ENCODE measurements at regions not wholly inside any gene's neighbourhood (a gene's known extent, or its start where the extent isn't known, plus 50 kb on each side); places are given as distances from the start of the nearest gene placed in this dataset.

- intact Hi-C loops (cut with micrococcal nuclease): no loop called here
Observed at GRCh38 chr7:85521108-85521694, 334.3 kb upstream of the SEMA3D start.

- intact Hi-C loops (cut with micrococcal nuclease): no loop called here
Observed at GRCh38 chr7:85520175-85520574, 333.3 kb upstream of the SEMA3D start.

- intact Hi-C loops (cut with micrococcal nuclease): no loop called here
Observed at GRCh38 chr7:85516675-85517074, 329.8 kb upstream of the SEMA3D start.

DNA sequence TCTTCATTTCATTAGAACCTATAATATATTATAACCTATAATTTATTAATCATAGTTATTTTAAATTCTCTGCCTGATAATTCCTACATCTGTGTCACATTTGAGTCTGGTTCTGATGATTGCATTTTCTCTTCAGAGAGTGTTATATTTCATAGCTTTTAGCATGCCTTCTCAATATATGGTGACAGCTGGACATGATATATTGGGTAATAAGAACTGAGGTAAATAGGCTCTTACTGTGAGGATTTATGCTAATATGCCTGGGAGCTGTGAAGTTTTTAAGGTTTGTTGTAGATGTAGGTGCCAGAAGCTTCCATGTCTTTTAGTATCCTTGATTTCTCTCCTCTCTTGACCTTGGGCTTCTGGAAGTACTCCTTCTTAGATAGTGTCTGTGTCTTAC is 325.9 kb upstream of the SEMA3D start:
- intact Hi-C loops (cut with micrococcal nuclease): no loop called here

- intact Hi-C loops (cut with micrococcal nuclease): no loop called here
Observed at GRCh38 chr7:85510287-85510686, 323.4 kb upstream of the SEMA3D start.

GRCh38 chr7:85509476-85509875 is 322.6 kb upstream of the SEMA3D start:
- intact Hi-C loops (cut with micrococcal nuclease): no loop called here

GRCh38 chr7:85508642-85509410 is 322.0 kb upstream of the SEMA3D start:
- intact Hi-C loops (cut with micrococcal nuclease): no loop called here

- intact Hi-C loops (cut with micrococcal nuclease): no loop called here
Observed at GRCh38 chr7:85498031-85498430, 311.2 kb upstream of the SEMA3D start.

DNA sequence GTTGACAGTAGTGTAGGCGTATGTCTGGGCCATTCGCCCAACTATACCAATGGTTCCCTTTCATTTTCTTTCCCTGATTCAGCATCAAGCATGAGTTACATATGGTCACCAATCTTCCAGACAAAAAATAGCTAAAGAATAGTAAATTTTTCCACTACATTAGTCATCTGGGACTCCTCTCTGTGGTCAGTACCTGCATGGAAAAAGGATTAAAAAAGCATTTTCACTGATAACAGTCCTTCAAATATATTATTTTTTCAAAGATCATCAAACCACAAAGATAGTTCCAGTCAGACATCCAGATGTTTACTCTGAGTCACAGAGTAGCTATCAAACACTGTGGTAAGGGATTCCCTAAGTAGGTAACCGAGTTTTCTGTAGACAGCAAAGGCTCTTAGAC is 302.6 kb upstream of the SEMA3D start:
- intact Hi-C loops (cut with micrococcal nuclease): no loop called here

GRCh38 chr7:85488406-85488805 is 301.6 kb upstream of the SEMA3D start:
- intact Hi-C loops (cut with micrococcal nuclease): no loop called here

- intact Hi-C loops (cut with micrococcal nuclease): no loop called here
Observed at GRCh38 chr7:85483177-85483576, 296.3 kb upstream of the SEMA3D start.

DNA sequence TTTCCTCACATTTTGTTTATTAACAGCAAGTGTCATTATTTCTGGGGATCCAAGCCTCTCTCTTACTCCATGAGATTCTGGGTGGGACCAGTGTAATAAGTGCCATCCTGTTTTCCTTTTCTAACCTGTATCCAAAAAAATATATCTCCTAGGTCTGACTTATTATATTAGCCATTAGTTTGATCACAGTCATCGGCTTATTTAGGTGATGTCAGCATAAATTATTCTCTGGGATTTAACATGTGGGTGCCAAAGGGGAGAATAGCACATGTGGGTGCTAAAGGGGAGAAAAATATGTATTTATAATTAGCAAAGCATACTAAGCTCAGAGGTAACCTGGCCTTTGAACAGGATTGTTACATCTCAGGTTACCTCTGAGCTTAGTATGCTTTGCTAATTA is 293.8 kb upstream of the SEMA3D start:
- intact Hi-C loops (cut with micrococcal nuclease): no loop called here

- intact Hi-C loops (cut with micrococcal nuclease): no loop called here
Observed at GRCh38 chr7:85479918-85480643, 293.2 kb upstream of the SEMA3D start.

- intact Hi-C loops (cut with micrococcal nuclease): no loop called here
Observed at GRCh38 chr7:85478530-85478929, 291.7 kb upstream of the SEMA3D start.

DNA sequence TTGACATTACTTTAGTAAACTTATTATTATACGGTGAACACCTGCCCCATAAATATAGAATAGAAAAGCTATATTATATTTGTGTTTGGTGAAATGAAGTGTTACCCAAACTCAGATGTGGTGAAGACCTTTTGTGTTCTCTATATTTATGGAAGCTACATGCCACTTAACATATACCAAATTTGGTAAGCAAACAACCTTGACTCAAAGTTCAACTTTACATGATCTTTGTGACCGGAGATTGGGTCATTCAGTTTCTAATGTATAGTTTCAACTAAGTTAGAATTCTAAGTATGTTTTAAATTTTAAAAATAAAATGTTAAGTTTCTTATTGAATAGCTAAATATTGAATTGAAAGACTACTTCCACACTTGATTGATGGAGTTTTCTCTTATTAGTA is 288.6 kb upstream of the SEMA3D start:
- intact Hi-C loops (cut with micrococcal nuclease): no loop called here

GRCh38 chr7:85475071-85475470 is 288.2 kb upstream of the SEMA3D start:
- intact Hi-C loops (cut with micrococcal nuclease): no loop called here

DNA sequence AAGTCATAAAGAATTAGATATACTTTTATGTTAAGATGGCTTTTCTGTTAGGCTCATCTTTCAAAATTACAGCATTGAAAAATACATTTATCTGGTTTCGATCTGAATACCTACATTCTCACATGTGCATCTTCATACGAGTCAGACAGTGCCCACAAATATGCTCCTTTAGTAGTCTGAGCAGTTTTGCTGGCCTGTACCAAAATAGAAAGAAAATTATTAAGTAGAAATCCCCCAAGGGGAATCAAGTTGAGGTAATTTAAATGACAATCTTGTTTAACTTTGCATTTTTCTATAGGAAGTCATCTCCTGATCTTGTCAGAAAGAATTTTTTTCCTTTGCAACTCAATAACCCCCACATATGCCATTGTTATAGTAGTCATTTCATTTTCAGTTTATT is 287.4 kb upstream of the SEMA3D start:
- intact Hi-C loops (cut with micrococcal nuclease): no loop called here

DNA sequence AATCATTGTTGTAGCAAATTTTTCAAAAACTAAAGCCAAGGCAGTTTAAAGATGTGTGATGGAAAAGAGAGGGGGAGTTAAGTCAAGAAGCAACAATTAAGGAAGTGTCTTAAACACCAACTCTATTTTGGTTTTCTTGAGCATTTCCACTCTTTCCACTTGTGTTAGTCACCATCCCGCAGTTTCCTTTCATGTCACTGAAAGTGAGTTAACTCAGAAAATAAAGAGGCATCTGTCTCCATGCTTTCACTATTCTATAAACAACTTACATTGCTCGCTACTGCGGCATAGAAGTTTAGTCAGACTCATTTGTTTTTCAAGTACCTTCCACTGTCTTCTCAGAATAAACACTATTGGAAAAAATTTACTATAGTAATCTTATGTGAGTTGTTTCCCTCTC is 284.9 kb upstream of the SEMA3D start:
- intact Hi-C loops (cut with micrococcal nuclease): no loop called here

DNA sequence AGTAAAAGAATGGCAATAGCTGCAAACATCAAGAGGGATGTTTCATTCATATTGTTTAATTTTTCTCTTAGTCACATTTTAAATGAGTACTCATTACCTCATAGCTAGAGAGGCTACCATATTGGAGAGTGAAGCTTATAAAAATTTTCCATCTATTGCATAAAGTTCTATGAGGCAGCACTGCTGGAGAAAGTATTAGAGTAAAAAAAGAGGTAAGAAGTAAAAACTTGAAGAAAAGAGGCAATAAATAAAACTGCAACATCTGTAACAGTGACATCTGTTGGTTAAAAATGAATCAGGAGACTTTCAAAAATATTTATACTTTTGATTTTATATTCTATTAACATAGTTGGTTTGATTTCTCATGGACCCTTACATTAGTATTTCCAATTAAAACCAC is 284.5 kb upstream of the SEMA3D start:
- intact Hi-C loops (cut with micrococcal nuclease): no loop called here

GRCh38 chr7:85469446-85470010 is 282.7 kb upstream of the SEMA3D start:
- intact Hi-C loops (cut with micrococcal nuclease): no loop called here

DNA sequence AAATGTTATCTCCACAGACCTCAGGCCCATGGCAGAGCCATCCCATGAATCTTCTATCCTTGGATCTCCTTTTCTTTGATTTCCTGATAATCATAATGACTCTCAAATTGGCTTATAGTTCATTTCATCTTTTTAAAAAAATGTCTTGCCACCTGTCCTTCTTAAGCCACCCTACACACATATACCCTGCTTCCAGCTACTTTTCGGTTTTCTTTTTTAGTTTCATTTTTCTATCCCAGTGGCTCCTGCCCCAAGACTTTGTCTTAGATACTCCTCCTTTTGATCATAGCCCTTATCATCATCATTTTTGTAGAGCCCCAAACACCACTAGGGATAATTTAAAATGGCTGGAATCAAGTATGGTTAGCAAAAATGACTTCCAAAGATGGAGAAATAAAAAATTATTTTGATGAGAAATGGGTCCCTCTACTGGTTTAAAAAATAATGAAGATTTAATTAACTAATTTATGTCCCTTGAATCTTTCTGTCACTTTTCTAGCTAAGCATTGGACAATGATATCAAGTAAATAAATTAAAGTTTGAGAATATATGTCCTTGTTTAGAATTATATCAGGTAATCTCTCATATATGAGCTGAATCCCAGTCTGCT is 277.3 kb upstream of the SEMA3D start:
- intact Hi-C loops (cut with micrococcal nuclease): no loop called here

- intact Hi-C loops (cut with micrococcal nuclease): no loop called here
Observed at GRCh38 chr7:85462671-85463070, 275.8 kb upstream of the SEMA3D start.

Data from T-helper 2 cell treated with Interferon-gamma antibody and Interleukin-4, amounts not matched to agents 100 ng/mL and 5 ng/mL, for 36 hours (primary cell).